Esophagus squamous epithelium (tissue), 4 donors: ENCODE measurements at regions not wholly inside any gene's neighbourhood (a gene's known extent, or its start where the extent isn't known, plus 50 kb on each side); places are given as distances from the start of the nearest gene placed in this dataset.

Experiments used
- CTCF ChIP-seq, 6 experiments: fragments of 450-650 bp in 4 of 6; fragments of 200-600 bp in 2 of 6; sonication (generic) in 2 of 6; IDR thresholded peaks; one replicate each; pipeline ENCODE4 v1.5.1; 2016 to 2019; ENCODE audit warnings: antibody characterized with exemption in 6 of 6, mild to moderate bottlenecking in 4 of 6, moderate library complexity in 4 of 6
- POLR2A ChIP-seq, 4 donors: fragments of 450-650 bp; IDR thresholded peaks; one replicate each; pipeline ENCODE4 v1.6.1; 2017; ENCODE audit warnings: antibody characterized with exemption in 4 of 4, mild to moderate bottlenecking in 4 of 4, moderate library complexity in 3 of 4

DNA sequence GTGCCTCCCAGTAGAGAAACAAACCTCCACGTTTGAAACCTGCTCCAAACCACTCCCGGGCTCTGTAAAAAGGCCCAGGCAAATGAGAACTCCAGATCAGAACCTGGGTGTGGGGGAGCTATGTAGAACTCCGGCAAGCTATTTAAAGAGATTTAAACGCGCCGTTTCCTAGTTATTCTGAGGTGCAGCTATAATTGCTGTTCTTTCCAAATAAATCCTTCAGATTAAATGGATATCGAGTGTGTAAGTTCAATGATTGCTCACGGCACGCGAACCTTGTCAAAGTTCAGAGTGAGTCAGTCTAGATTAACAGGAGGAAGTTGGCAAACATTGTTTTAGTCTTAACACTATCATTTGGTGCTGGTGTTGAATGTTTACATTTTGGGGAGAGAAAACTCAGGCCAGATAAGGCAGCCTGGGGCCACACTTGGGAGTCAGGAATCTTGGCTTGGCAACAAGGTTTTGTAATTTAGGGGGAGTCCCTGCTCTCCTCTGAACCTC is 92.9 kb upstream of the SALL1 start:
- TF ChIP-seq CTCF (IDR thresholded peaks at IDR 0.05) (no peak), POLR2A (IDR thresholded peaks at IDR 0.05) (no peak)
